Mammary epithelial cell (primary cell): ENCODE measurements at regions not wholly inside any gene's neighbourhood (a gene's known extent, or its start where the extent isn't known, plus 50 kb on each side); places are given as distances from the start of the nearest gene placed in this dataset.

Experiments used
- EZH2 ChIP-seq: IDR thresholded peaks from 2 replicates; pipeline ENCODE4 v1.6.1; 2012; ENCODE audit warnings: low read length, inconsistent platforms, borderline replicate concordance
- TF ChIP-seq, protein P1 (sequence below), 2 donors: IDR thresholded peaks in 1 of 2; conservative IDR thresholded peaks in 1 of 2; 2 replicates each; pipeline ENCODE4 v1.5.1; 2011 to 2012; ENCODE audit warnings: inconsistent platforms in 2 of 2, low read length in 2 of 2, mild to moderate bottlenecking in 2 of 2, control low read depth in 1 of 2, low read depth in 1 of 2; ENCODE audit not compliant: insufficient read depth in 1 of 2; ENCODE audit errors: extremely low read depth in 1 of 2

DNA sequence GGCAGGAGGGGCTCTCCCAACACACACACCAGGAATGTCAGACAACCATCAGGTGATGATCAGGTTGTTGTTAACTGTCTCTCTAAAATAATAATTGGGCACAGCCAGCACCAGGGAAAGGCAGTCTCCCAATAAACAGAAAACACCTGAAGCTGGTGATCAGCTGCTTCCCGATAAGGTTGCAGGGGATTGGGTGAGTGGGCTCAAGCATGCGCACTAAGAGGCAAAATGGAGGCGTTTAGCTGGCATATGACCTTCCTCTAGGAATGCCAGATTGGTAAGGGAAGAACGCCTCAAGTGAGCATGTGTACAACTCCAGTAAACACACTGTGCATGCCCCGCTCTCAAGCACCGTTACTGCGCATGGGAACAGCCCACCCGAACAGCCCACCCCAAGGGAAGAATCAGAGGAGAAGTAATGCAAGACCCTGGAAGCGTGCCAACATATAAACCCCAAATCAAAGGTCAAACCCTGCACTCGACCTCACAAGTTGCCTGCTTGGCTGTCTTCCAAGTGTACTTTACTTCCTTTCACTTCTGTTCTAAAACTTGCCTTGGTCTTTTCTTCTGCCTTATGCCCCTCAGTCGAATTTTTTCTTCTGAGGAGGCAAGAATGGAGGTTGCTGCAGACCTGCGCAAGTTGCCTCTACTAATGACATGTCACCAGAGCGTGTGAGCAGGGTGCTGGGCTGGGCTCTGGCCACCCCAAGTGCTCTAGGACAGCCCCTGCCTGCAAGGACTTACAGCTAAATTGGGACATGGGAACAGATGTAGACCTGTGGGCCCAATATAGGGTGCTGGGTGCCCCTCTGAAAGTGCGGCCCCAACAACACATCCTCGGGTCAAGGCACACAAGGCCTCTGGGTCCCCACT lies 200.8 kb downstream of the RHOU start:
- TF ChIP-seq, protein P1, sequence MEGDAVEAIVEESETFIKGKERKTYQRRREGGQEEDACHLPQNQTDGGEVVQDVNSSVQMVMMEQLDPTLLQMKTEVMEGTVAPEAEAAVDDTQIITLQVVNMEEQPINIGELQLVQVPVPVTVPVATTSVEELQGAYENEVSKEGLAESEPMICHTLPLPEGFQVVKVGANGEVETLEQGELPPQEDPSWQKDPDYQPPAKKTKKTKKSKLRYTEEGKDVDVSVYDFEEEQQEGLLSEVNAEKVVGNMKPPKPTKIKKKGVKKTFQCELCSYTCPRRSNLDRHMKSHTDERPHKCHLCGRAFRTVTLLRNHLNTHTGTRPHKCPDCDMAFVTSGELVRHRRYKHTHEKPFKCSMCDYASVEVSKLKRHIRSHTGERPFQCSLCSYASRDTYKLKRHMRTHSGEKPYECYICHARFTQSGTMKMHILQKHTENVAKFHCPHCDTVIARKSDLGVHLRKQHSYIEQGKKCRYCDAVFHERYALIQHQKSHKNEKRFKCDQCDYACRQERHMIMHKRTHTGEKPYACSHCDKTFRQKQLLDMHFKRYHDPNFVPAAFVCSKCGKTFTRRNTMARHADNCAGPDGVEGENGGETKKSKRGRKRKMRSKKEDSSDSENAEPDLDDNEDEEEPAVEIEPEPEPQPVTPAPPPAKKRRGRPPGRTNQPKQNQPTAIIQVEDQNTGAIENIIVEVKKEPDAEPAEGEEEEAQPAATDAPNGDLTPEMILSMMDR (conservative IDR thresholded peaks at IDR 0.05 in 1 of 2, IDR thresholded peaks at IDR 0.05 in 1 of 2; ENCODE audit: extremely low read depth in 1 of 2, insufficient read depth in 1 of 2, low read depth in 1 of 2, low read length in 2 of 2) = no peak
- TF ChIP-seq EZH2 = no peak
